HG02610 (cell line): ENCODE measurements at regions not wholly inside any gene's neighbourhood (a gene's known extent, or its start where the extent isn't known, plus 50 kb on each side); places are given as distances from the start of the nearest gene placed in this dataset.

Experiments
- ATAC-seq: cut with Tn5 transposase; IDR thresholded peaks from one replicate; pipeline ENCODE4 v1.9.1; 2021; ENCODE audit warnings: mild to moderate bottlenecking, moderate library complexity; ENCODE audit not compliant: unreplicated experiment

DNA sequence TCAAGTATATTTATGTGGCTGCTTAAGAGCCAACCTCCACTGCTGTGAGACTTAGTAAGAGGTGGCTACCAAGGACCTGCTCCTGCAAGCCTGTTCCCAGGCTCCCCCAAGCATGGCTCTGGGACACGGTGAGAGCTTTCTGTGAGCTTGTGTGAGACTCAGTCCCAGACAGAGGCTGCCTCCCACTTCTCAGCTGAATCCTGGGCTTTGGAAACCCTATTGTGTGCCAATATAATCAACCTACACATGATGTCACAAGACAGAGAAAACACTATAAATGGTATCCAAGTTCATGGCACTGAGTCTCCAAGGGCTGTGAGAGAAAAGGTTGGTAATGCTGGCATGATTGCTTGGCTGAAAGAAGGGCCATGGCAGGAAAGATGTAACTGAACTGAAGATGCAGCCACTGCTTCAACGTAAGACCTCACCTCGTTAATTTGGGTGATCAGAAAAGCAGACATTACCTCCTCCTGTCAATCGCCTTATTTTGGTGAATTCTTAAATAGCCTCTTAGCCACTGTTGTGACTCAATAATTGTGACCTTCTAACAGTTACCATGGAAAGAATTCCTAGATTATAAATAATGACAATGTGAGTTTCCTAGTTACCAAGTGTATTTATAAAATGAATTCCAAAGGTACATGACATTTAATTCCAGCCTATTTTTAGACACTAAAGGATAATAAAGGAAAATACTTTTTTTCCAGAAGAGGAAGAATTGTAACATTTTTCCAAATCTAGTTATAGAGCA is 332.0 kb downstream of the IRS2 start:
- ATAC-seq: no peak

DNA sequence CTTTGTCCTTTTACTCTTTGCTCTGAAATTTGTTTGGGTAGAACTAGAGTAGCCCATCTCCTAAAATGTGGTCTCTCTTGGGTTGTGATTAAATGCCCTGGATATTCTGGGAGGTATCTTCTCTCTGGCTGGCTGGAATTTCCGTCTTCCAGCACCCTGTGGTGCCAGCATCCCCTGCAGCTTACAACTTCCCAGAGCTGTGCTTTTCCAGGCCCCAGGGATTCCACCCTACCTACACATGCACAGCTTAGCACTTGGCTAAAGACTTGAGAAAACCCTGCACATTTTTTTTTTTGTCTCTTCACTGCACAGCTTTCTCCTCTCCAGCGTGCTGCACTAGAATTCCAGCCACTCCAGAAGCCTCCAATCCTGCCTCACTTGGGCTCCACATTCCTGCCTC is 334.7 kb downstream of the IRS2 start:
- no peak for ATAC-seq

DNA sequence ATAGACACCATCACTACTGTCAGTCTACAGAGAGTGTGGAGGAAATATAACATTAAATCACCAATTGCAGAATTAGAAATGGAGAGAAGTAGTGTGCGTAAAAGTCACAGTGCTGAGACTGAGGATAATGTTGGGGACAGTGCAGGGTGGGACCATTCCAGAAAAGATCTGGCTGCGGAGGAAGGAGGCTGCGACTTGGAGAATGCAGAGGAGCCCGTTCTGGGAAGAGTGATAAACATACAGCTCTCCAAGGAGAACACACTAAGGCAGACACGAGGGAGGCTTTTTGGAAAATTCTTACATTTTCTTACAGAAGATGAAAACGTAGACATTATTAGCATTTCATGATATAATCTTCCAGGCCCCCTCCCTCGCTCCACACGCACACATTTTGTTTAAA is 337.8 kb downstream of the IRS2 start:
- ATAC-seq: no peak

DNA sequence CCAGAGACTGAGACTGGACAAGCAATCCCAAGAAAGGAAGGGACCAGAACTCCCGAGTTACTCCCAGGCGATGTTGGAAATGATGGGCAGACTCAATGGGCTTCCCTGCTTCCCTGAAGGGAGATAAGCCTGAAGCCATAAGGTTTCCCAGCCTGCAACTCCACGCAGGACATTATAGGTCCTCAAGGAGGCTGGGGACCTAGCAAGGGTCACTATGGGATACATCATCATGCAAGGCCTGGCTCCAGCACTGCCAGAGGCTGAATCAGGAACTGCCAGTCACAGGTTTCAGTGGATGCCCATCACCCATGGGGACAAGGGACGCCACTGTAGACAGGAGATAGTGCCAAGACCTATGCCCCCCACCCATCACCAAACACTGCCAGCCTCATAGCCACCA is 338.7 kb downstream of the IRS2 start:
- ATAC-seq: no peak

DNA sequence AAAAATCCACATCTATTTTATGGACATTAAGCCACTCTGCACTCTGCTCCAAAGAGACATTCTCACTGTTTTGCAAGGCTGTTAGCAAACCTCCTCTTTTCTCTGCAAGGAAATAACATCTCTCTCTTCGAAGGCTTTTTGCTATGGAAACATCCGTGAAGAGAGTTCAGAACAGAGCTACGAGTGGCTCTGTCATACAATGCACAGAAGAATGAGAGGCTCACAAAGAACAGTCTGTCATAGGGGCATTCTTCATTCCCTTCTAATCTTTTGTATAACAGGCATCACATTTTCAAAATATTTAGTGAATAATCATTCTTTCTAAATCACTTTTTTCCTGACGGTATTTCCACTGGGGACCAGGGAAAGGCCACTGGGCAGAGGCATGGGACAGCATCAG is 346.1 kb downstream of the IRS2 start:
- ATAC-seq: no peak

DNA sequence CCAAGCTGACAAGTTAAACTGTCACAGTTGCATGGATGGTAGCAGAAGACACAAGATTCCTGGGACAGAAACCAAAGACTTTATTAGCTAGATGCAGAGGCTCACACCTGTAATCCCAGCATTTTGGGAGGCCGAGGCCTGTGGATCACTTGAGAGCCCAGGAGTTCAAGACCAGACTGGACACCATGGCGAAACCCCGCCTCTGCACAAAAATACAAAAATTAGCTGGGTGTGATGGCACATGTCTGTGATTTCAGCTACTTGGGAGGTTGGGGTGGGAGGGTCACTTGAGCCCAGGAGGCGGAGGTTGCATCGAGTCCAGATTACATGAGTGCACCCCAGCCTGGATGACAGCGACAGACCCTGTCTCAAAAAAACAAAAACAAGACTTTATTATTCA is 346.6 kb downstream of the IRS2 start:
- ATAC-seq: no peak

DNA sequence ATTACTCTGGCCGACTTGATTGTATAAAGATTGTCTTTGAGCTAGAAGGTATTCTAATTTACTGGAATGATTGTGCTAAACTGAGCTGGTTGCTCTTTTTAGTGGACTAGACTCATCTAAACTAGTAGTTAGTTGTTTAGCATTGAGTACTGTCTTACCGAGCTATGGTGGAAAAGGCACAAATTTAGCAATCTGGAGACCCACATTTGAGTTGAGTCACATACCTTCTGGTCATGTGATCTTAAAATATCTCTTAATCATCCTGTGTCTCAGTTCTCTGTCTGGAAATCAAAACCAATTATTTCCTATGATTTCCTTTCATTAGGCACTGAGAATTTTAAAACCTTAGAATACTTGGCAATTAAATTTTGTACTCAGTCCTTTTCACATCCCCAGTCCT is 349.5 kb downstream of the IRS2 start:
- ATAC-seq: no peak

DNA sequence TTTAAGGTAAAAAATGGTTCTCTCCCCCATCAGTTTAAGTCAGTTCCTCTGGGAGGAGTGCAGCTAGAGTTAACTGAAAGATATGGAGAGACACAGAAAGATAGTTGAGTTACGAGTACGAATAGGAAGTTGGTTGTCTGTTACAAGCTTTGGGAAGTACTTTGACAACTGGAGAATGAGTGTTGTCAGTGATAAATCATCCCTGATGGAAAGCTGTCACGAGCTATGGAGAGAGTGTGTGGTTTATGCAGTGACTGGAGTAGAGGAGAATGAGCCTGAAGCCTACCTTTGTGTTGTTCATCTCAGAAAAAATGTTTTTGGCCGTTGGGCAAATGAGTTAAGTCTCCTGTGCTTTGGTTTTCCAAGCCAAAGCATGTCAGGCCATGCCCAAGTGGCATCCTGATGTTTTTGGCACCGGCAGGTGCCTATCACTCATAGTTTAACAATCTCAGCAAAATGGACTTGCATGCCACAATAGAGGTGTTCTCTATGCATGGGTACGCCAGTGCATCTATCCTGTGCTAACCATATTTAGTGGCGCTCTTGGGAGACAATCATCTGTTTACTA is 350.2 kb downstream of the IRS2 start:
- ATAC-seq: no peak

DNA sequence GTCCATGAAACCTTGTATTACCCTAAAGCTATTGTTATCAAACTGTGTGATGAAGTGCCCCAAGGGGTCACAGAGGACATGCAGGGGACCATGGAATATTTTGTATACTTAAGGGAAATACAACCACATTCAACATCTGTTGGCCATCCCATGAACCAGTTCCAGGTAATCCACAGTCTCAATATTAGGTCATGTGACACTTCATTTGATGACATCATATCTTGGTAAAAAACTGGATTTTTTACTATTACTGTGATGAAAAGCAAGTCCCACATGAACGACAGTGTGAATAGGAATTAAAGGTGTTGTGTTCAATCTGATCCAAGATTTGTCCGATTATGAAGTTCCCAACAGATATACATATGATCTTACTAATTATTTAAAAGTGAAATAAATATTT is 355.2 kb downstream of the IRS2 start:
- ATAC-seq: no peak

DNA sequence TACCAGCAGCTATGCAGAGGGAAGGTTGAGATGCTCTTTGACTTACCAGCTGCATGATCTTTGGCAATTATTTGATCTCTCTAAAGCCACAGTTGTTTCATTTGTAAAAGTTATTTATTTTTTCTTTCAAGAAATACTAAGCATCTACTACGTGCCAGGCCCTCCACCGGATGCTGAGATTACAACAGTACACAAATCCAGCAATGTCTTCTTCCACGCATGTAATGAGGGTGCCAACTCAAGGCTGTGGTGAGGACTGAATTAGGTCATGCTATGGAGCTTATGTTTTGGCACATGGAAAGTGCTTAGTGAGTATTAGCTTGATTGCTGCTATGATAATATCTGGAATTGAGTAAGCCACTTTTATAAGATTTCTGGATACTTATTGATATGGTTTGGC is 358.2 kb downstream of the IRS2 start:
- no peak for ATAC-seq

DNA sequence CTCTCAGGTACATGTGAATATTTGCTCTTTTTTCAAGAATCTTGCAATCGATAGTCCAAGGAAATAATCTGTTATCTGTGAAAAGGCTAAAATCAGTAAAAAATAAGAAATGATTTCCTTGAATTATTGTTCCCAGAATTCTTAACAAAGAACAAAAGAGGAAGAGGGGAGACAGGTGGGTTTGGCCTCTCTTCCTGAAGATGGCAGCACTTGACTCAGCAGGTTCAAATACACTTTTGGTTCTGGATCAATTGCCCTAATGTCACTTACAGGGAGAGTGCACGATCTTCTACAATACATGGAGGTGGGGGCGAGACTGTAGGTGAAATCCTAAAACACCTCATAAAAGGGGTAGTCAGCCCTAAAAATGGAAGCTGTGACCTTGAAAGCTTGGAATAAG is 358.7 kb downstream of the IRS2 start:
- ATAC-seq: no peak

DNA sequence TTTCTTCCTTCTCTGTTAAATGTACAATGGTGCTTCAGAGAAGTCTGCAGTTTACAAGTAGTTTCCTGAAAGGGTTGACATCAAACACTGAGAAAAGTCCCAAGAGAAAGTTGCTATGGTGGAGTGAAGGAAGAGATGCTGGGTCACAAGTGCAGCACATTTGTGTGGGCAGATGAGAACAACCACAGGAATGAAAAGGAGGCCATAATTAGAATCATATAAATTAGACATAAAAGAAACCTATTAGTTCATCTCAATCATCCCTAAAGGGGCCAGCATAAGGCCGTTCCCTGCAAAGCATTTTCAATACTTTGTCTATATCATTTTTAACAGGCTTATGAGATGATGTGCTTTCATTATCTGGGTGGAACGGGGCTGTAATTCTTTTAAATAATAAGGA is 359.2 kb downstream of the IRS2 start:
- no peak for ATAC-seq

DNA sequence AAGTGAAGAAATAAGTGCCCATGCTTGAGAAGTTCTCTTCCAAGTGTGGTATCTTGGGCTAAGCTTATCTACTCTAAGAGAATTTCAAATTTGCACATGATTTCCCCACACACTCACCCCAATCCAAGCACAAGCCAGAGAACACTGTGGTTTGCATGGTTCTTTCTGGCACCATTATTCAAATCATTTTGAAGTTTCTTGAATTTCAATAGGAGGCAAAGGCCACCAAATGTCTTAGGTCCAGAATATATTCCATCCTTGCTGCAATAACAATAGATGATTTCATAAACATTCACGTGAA is 359.7 kb downstream of the IRS2 start:
- ATAC-seq: no peak

DNA sequence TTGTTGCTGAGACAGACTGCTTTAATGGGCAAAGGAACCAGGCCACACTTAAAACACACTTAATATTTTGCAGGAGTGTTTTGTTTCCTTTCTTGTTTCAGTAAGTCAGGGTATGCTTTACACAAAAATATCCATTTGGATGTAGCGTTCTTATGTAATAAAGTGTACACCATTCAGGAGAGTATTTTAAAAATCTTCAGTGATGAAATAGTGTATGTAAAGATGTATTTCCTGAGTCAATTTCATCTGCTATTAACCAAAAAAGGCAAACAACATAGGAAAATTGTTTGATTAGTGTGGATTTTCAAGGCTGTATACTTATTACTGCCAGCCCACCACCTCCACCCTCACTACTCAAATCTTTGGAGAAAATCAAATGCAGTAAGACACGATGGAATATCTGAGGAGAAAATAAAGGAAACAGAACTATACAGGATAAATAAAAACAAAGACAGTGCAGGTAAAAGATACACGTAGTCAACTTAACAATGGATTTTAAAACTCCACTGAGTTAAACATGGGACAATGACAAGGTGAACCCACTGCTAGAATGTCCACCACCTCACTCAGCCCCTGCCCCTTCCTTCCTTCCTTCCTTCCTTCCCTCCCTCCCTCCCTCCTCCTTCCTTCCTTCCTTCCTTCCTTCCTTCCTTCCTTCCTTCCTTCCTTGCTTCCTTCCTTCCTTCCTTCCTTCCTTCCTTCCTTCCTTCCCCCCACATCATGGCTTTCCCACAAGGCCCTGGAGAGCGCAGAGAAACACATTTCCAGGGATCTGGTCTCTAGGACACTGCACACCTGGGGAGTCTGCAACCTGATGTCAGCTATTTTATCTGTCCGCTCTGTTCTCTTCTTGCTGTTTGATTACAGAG is 360.3 kb downstream of the IRS2 start:
- no peak for ATAC-seq

DNA sequence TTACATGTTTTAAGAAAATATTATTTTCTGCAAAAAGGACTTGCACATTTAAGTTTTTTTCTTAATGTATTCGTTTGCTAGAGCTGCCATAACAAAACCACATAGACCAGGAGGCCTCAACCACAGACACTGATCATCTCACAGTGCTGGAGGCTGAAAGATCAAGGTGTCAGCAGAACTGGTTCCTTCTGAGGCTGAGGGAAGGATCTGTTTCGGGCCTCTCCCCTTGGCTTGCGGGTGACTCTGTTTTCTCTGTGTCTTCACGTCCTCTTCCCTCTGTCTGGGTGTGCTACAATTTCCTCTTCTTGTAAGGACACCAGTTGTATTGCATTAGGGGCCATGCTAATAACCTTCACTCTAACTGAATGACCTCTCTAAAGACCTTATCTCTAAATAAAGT is 364.2 kb downstream of the IRS2 start:
- no peak for ATAC-seq

DNA sequence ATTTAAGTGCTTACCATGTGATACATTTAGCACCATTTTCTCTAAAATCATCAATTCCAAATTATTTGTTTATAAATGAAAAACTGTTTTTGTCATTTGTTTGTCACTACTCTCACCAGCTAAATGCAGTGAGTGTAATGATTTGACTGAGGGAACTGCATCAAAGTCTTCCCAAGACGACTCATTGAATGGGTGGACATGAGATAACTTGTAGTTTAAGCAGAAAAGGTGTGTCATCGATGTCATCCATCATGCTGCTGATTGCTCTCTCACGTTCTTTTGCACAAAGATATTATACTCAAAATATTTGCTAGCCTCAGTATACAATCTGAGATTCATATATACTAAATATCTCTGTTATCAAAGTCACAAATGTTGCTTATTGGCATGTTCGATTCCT is 366.5 kb downstream of the IRS2 start:
- no peak for ATAC-seq

DNA sequence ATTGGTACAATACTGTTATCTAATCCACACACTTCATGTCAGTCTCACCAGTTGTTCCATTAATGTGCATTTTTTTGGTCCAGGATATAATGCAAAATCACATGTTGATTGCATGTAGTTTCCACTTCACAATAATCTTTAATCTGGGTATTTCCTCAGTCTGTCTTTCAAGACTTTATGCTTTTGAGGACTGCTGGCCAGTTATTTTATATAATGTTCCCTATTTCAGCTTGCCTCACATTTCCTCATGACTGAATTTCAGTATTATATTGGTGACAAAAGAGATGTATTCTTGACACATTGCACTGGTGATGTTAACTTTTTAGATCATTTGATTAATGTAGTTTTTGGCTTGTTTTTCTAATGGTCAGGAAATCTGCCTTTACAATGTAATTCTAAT is 368.3 kb downstream of the IRS2 start:
- ATAC-seq: no peak

DNA sequence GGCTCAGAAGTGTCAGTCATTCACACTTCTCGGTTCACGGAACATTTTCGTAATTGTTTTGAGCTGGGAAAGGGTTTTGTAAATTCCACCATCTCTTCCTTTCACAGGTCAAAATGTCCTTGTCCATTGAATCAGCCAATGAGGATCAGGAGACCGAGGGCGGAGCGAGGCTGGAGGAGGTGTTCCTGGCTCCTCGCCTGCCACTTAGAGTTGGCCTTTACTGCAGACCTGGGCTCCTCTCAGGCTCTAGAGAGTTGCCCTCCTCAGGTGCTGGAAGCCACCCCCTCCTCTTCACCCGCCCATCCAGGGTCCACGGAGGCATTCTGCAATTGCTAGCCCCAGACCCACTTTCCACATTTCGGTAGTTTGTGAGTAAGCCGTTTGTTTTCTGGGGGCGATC is 370.4 kb downstream of the IRS2 start:
- no peak for ATAC-seq

DNA sequence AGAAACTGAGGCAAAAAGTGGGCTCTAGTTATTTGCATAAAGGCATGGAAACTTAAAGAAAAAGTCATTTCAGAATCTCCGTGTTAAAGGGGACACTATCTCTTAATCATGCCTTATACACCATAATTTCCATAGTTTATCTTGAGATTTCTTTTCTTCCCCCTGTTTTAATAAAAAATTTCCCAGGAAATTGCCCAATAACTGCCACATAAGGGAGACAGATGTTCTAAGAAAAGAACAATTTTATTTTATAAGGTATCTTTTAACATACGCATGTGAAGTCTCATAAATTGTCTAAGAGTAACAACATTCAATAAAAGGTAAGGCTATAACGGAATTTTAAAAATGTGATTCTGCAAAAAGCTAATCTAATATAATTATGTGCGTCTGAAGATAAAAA is 371.3 kb downstream of the IRS2 start:
- ATAC-seq: no peak

DNA sequence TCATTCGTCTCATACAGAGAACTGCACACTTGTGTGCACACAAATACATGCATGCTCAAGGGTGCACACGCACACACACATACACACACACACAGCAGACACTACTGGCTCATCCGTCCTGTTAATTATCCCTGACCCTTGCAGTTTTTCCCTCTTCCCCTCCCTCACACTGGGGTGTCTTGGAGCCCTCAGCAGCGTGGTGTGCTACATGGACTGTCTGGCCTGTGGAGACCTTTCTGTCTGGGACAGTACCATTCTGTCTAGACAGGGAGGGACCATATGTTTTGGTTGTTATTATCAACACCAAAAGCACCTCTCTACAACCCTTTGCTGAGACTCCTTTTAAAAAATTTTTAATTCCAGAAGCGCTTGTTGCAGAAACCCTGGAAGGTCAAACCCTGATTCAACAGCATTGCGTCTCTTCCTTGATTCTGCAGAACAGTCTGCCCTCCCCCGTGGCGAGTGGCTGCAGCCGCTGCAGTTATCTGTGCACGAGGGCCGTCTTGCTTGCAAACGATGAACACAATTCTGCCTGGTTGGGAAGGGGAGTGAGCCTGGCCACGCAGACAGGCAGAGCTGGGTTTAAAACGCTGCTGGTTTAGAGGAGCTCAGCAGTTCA is 374.0 kb downstream of the IRS2 start:
- ATAC-seq: no peak

DNA sequence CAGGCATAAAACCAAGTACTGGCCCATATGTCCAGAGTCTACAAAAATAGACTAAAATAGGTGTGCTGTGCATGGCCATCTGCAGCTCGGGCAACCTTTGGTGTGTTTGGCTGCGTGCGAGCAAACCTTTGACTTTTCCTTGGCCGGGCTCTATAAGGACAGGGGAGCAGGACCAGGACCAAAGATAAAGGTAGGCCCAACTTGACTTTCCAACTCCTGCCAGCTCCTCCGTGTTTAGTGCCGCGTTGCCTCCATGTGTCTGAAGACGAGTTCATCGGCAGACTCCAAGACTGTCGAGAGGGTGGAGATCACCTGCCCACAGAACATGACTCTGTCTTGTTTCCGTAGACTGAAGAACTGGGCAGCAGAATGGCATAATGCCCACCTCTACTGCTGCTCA is 375.5 kb downstream of the IRS2 start:
- no peak for ATAC-seq
